ENCODE measurements at regions not wholly inside any gene's neighbourhood (a gene's known extent, or its start where the extent isn't known, plus 50 kb on each side); places are given as distances from the start of the nearest gene placed in this dataset.

DNA sequence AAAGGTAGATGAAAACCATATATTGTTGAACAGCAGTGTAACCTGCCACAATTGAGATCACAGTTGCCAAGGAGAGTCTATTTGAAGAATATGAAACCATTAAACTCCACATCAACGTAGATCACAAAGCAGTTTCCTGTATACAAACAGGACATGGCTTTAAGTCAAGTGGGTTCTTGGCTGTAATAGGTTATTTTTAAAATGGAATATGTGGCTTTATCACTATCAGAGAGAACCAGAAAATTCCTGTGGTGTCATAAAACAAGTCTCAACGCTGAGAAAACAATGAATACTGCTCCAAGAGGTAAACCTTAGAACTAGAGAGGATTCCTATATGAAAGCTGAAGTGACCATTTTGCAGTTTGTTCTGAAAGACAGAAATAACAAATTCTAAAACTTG lies 999.7 kb downstream of the CDH11 start:
- TF ChIP-seq CTCF (IDR thresholded peaks at IDR 0.05) (no peak), REST (IDR thresholded peaks at IDR 0.05; ENCODE audit: insufficient read depth in 1 of 2, low read depth in 2 of 2, low read length in 1 of 2) (no peak), POLR2AphosphoS5 (IDR thresholded peaks at IDR 0.05; ENCODE audit: low read depth, low read length) (no peak), SIN3A (IDR thresholded peaks at IDR 0.05; ENCODE audit: borderline replicate concordance, insufficient read depth, low read depth, low read length) (no peak)
